SJSA1 (cell line): ENCODE measurements at regions not wholly inside any gene's neighbourhood (a gene's known extent, or its start where the extent isn't known, plus 50 kb on each side); places are given as distances from the start of the nearest gene placed in this dataset.
"Not testable (repeated sequence)": the region's sequence is repeated elsewhere in the genome, so short reads cannot be mapped to it uniquely, and the experiment has no call there.

Experiments used
- DNase-seq, 2 experiments: peaks; one replicate each; pipeline ENCODE4 v3.0.0-alpha.2; 2015 to 2020; ENCODE audit warnings: low spot score in 2 of 2, low read depth in 1 of 2
- H3K27ac ChIP-seq: fragments of 250-450 bp; sonication (Bioruptor Pico); 2 replicates; pipeline ENCODE4 v1.5.1; 2020; ENCODE audit warnings: mild to moderate bottlenecking, moderate library complexity
- H3K27me3 ChIP-seq: fragments of 250-450 bp; sonication (Bioruptor Pico); replicated peaks from 2 replicates; pipeline ENCODE4 v1.5.1; 2020; ENCODE audit warnings: mild to moderate bottlenecking, moderate library complexity
- H3K36me3 ChIP-seq: fragments of 250-450 bp; sonication (Bioruptor Pico); 2 replicates; pipeline ENCODE4 v1.5.1; 2020; ENCODE audit warnings: mild to moderate bottlenecking
- H3K4me1 ChIP-seq: fragments of 250-450 bp; sonication (Bioruptor Pico); replicated peaks from 2 replicates; pipeline ENCODE4 v1.6.1; 2021; ENCODE audit warnings: mild to moderate bottlenecking
- H3K4me3 ChIP-seq: fragments of 250-450 bp; sonication (Bioruptor Pico); 2 replicates; pipeline ENCODE4 v1.5.1; 2020; ENCODE audit warnings: mild to moderate bottlenecking
- H3K9me3 ChIP-seq: fragments of 250-450 bp; sonication (Bioruptor Pico); replicated peaks from 2 replicates; pipeline ENCODE4 v1.5.1; 2020; ENCODE audit warnings: mild to moderate bottlenecking

DNA sequence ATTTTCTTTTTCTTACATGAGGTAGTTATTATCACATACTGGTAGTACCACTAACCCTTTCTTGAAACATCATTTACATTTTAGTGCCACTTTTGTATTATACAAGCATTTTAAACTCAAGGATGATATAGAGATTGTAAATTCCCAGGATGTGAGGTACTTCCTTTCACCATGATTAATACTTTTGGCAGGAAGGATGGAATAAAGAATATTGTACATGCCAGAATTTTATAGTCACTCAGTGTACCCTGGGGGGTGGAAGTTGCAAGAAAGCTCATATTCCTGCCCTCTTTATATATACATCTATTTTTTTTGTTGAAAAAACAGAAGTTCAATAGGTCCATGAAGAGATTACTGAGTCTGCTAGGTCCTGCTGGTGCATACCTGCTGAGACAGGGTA is 141.0 kb upstream of the PLSCR5 start:
- Histone ChIP-seq H3K9me3 (no peaks in the 10 kb centered on the region), H3K4me3 (no peak overlapping the region), H3K27ac (no peak overlapping the region), H3K36me3 (no peaks in the 10 kb centered on the region), H3K27me3 (no peaks in the 10 kb centered on the region), H3K4me1 (peaks cover 5% of the 10 kb centered on the region; the same call in 1 of the 2 replicates)
- no peak for DNase-seq

DNA sequence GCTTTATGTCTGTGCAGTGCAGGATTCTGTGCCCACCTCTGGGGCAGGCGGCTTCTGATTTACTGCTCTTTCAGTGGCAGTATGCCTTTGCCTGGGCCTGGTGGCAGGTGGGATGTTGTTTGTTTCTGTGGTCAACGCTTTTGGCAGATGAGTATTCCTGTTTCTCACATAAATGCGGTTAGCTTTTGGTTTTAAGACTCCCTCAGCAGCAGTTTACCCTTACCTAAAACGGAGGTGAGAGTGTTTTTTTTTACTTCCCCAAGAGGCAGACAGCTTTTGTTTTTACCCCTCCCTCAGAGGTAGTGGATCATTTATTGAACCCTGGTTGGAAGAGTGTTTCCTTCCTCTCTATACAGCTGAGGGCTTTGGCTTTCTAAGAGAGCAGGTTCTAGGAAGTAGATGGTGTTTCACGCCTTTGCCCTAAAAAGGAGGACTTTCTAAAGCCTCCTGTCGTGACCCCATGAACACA is 134.1 kb upstream of the PLSCR5 start:
- H3K9me3 ChIP-seq: no peaks in the 10 kb centered on the region
- H3K27ac ChIP-seq: no peak overlapping the region
- no peaks in the 10 kb centered on the region for H3K4me1 ChIP-seq
- no peaks in the 10 kb centered on the region for H3K36me3 ChIP-seq
- no peaks in the 10 kb centered on the region for H3K27me3 ChIP-seq
- no peak overlapping the region for H3K4me3 ChIP-seq
- no peak for DNase-seq

DNA sequence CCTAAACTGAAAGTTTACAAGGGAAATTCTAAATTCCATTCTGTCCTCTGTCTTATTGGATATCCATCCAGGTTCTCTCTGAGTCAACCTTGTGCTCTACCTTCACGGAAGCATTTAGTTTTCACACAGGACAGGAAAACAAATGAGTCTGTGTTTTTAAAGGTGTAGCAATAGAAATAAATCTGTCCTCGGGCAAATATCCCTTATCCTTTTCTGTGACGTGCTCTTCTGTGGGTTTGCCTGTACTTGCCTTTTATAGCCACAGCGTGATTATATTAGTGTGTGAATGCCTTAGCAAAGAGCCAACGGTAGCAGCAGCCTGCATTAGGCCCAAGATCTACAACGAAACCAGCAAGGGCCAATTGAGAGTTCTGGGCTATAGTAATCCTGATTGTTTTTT is 127.2 kb upstream of the PLSCR5 start:
- no peak overlapping the region for H3K4me3 ChIP-seq
- H3K9me3 ChIP-seq: no peaks in the 10 kb centered on the region
- H3K4me1 ChIP-seq: no peaks in the 10 kb centered on the region
- no peaks in the 10 kb centered on the region for H3K36me3 ChIP-seq
- no peak for DNase-seq
- no peak overlapping the region for H3K27ac ChIP-seq
- H3K27me3 ChIP-seq: no peaks in the 10 kb centered on the region

DNA sequence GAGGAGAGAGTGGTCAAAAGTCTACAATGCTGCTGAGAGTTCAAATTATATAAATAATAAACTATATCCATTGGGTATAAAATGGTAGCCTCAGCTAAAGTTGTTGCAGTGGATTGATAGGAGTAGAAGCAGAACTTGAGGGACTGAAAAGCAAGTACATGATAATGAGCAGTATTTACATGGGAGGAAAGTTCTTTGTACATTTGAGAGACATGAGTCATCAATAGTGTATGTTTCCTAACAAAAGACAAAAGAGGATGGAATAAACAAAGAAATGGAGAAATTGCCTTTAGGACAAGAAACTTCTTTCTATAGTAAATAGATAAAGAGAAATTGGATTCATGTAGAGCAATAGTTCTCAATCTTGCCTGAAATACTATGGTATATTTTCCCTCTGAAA is 110.0 kb upstream of the PLSCR5 start:
- DNase-seq: peak in 1 of 2 experiments; percentile 2
- Histone ChIP-seq H3K27ac (no peak overlapping the region), H3K4me3 (no peak overlapping the region), H3K36me3 (no peaks in the 10 kb centered on the region), H3K9me3 (no peaks in the 10 kb centered on the region), H3K27me3 (no peaks in the 10 kb centered on the region), H3K4me1 (no peaks in the 10 kb centered on the region)

DNA sequence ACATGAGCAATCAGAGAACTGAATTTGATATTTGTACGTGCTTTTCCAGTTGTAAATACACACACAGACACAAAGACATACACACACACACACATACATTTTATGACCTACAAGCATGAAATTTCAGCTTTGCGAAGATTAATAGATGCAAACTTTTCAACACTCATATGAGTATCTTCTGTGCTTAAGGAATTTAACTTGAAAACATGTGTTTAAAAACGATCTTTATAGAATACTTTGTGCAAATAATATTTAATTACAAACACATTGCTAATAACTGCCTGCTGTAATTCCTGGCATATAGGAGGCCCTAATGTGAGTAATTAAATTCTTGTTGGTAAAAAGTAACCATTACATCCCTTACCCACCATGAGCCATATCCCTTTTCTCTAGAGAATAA is 107.7 kb upstream of the PLSCR5 start:
- Histone ChIP-seq H3K36me3 (no peaks in the 10 kb centered on the region), H3K27ac (no peak overlapping the region), H3K4me1 (no peaks in the 10 kb centered on the region), H3K27me3 (no peaks in the 10 kb centered on the region), H3K4me3 (no peak overlapping the region), H3K9me3 (no peaks in the 10 kb centered on the region)
- DNase-seq: no peak

DNA sequence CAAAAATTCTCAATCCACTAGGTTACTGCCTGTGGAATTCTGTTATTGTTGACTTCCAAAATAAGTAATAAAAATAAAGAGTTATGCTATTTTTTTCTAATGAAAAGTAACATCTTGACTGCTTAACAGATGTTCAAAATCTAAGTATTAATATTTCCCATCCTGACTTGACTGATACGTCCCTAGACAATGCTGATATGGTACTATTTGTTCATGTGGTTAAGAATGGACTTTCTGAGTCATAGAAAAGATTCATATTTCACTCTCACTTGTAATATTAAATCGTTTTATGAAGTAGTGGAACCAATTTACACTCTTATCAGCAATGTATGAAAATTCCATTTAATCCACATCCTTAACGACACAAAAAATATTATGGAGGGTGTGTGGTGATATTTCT is 104.8 kb upstream of the PLSCR5 start:
- H3K27me3 ChIP-seq: no peaks in the 10 kb centered on the region
- no peak for DNase-seq
- no peak overlapping the region for H3K27ac ChIP-seq
- no peaks in the 10 kb centered on the region for H3K9me3 ChIP-seq
- H3K4me3 ChIP-seq: no peak overlapping the region
- no peaks in the 10 kb centered on the region for H3K36me3 ChIP-seq
- H3K4me1 ChIP-seq: no peaks in the 10 kb centered on the region

DNA sequence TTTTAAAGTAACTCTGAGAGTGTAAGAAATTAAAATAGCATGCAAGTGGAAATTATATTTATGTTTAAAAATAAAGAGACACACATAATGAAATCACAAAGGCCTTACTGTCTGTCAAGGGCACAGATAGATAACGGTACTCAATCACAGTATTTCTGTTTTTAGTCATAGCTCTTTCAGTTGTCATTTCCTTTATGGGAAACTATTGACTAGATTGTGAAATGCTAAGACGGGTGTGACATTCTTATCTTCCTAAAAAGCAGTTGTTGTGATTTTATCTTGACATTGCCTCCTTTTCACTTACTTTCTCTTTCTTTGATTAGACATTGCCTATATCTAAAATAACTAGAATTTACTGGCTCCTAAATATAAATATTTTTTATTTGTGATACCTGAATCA is 100.1 kb upstream of the PLSCR5 start:
- no peaks in the 10 kb centered on the region for H3K27me3 ChIP-seq
- no peaks in the 10 kb centered on the region for H3K36me3 ChIP-seq
- no peaks in the 10 kb centered on the region for H3K9me3 ChIP-seq
- H3K27ac ChIP-seq: no peak overlapping the region
- no peak overlapping the region for H3K4me3 ChIP-seq
- DNase-seq: no peak
- no peaks in the 10 kb centered on the region for H3K4me1 ChIP-seq

DNA sequence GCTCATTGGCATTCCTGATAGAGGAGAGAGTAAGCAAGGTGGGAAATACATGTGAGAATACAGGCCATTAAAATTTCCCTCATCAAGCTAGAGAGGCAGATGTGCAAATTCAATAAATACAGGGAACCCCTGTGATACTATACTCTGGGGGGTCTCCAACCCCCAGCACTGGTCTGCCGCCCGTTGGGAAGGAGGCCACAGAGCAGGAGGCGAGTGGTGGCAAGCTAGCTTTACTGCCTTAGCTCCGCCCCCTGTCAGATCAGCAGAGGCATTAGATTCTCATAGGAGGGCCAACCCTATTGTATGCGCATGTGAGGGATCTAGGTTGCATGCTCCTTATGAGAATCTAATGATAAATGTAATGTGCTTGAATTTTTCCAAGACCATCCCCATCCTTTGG is 97.1 kb upstream of the PLSCR5 start:
- DNase-seq: no peak
- Histone ChIP-seq H3K4me1 (no peaks in the 10 kb centered on the region), H3K9me3 (no peaks in the 10 kb centered on the region), H3K4me3 (no peak overlapping the region), H3K27ac (no peak overlapping the region), H3K27me3 (no peaks in the 10 kb centered on the region), H3K36me3 (no peaks in the 10 kb centered on the region)

DNA sequence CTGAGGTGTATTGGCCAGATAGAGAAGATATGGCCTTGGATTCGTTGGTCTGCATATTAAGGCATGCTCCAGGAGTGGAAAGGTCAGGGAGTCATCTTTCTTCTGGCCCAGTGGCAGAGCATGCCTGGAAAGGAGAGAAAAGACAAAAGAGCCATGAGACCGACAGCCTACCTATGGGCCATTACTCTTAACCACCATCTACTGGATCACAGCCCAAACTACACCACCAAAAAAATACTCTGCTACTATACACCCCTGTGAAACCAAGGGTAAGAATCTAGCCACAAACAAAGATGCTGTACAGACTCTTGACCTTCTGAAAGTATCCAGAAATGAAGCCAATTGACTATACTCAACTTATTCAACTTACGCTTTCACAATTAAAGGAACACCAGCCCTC is 96.1 kb upstream of the PLSCR5 start:
- H3K27me3 ChIP-seq: no peaks in the 10 kb centered on the region
- H3K4me3 ChIP-seq: no peak overlapping the region
- H3K9me3 ChIP-seq: no peaks in the 10 kb centered on the region
- H3K36me3 ChIP-seq: no peaks in the 10 kb centered on the region
- no peak overlapping the region for H3K27ac ChIP-seq
- DNase-seq: no peak
- H3K4me1 ChIP-seq: no peaks in the 10 kb centered on the region

DNA sequence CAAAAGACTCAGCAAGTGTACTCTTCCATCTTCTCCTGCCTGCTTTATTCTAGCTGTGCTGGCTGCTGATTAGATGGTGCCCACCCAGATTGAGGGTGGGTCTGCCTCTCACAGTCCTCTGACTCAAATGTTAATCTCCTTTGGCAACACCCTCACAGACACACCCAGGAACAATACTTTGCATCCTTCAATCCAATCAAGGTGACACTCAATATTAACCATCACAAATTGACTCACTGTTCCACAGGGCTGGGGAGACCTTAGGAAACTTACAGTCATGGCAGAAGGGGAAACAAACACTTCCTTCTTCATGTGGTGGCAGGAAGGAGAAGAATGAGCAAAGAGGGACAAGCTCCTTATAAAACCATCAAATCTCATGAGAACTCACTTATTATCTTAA is 94.9 kb upstream of the PLSCR5 start:
- H3K4me1 ChIP-seq, H3K27me3 ChIP-seq, H3K4me3 ChIP-seq, DNase-seq, H3K27ac ChIP-seq, H3K9me3 ChIP-seq, H3K36me3 ChIP-seq: not testable (repeated sequence)

DNA sequence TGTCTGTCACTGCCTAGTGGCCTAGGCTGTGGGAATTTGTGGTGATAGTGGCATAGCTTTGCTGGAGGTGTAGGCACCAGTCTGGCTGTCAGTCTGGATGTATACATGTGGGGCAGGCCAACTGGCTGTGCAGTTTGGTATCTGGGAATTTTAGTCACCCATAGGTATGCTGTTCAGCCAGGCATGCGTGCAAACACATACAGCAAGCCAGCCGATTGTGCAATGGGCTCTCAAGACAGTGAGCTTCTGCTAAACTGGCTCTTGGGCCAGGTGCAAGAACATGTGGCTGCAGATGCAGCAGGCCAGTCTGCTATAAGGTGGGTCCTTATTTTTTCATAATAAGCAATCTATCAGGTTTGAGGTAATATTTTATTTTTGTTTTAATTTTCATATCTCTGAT is 87.1 kb upstream of the PLSCR5 start:
- H3K4me3 ChIP-seq: no peak overlapping the region
- H3K27me3 ChIP-seq: no peaks in the 10 kb centered on the region
- H3K36me3 ChIP-seq: no peaks in the 10 kb centered on the region
- no peak for DNase-seq
- H3K4me1 ChIP-seq: no peaks in the 10 kb centered on the region
- no peaks in the 10 kb centered on the region for H3K9me3 ChIP-seq
- H3K27ac ChIP-seq: no peak overlapping the region

DNA sequence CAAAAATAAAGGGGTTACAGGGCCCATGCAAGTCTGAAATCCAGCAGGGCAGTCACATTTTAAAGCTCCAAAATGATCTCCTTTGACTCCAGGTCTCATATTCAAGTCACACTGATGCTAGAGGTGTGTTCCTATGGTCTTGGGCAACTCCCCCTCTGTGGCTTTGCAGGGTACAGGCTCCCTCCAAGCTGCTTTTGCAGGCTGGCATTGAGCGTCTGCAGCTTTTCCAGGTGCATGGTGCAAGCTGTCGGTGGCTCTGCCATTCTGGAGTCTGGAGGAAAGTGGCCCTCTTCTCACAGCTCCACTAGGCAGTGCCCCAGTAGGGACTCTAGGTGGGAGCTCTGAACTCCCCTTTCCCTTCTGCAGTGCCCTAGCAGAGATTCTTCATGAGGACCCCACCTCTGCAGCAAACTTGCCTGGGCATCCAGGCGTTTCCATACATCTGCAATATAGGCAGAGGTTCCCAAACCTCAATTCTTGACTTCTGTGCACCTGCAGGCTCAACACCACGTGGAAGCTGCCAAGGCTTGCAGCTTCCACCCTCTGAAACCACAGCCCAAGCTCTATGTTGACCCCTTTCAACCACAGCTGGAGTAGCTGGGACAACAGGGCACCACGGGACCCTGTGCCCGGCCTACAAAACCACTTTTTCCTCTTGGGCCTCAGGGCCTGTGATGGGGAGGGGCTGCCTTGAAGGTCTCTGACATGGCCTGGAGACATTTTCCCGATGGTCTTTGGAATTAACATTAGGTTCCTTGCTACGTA is 80.1 kb upstream of the PLSCR5 start:
- Histone ChIP-seq H3K9me3 (no peaks in the 10 kb centered on the region), H3K27me3 (no peaks in the 10 kb centered on the region), H3K36me3 (no peaks in the 10 kb centered on the region), H3K4me3 (no peak overlapping the region), H3K27ac (no peak overlapping the region), H3K4me1 (no peaks in the 10 kb centered on the region)
- DNase-seq: no peak

DNA sequence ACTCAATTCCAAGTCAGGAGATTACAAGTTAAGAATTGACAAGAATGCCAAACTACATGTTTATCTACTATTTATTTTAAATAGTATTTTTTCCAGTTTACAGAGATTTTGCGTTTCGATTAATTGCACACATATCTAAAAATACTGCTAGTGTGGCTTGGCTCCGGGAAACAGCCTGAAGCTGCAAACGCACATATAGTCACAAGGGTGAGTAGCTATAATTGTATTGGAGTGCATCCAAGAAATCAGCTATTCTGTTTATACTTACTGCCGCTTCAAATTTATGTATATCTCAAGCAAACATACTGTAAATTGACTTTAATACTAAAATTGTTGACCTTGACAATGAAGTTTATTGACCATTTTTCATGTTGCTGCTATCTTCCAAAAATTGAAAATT is 77.0 kb upstream of the PLSCR5 start:
- Histone ChIP-seq H3K27ac (no peak overlapping the region), H3K4me1 (no peaks in the 10 kb centered on the region), H3K9me3 (no peaks in the 10 kb centered on the region), H3K4me3 (no peak overlapping the region), H3K27me3 (no peaks in the 10 kb centered on the region), H3K36me3 (no peaks in the 10 kb centered on the region)
- no peak for DNase-seq

DNA sequence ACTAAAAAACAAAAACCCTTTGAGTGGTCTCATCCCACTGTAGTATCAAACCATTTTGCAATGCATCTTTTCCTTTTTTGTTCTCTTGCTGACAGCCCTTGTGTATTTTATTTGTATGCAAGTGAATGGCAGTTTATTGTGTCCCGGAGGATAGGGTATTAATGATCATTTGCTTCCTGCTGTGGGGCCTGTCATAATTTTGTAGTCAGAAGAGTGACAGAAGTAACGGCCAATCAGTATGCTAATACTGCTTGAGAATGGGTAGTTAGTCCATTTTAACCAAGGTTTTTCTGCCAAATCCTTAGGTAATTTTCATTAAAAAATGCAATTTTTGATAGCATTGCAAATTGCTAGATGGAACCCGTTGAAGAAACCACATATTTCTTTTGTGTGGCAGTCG is 75.5 kb upstream of the PLSCR5 start:
- Histone ChIP-seq H3K4me3 (no peak overlapping the region), H3K36me3 (no peaks in the 10 kb centered on the region), H3K9me3 (no peaks in the 10 kb centered on the region), H3K27me3 (no peaks in the 10 kb centered on the region), H3K27ac (no peak overlapping the region), H3K4me1 (no peaks in the 10 kb centered on the region)
- DNase-seq: no peak

DNA sequence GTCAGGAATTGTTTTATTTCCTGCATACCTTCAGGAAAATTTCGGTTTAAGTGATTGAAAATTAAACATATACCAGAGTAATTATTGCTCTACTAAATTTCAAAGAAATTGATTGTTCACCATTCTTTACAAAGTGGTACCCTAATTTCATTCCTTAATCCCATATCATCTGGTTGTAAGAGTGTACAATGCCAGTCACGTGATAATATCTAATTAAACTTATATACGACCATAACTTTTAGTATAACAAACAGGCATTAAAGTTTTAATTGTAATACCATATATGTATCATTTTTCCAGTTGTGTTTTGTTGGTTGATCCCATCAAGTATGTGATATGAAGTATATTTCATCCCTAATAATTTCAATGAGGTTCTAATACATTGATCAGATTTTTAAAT is 74.8 kb upstream of the PLSCR5 start:
- Histone ChIP-seq H3K4me3 (no peak overlapping the region), H3K27me3 (no peaks in the 10 kb centered on the region), H3K9me3 (no peaks in the 10 kb centered on the region), H3K36me3 (no peaks in the 10 kb centered on the region), H3K4me1 (no peaks in the 10 kb centered on the region), H3K27ac (no peak overlapping the region)
- no peak for DNase-seq
